ENCODE measurements at regions not wholly inside any gene's neighbourhood (a gene's known extent, or its start where the extent isn't known, plus 50 kb on each side); places are given as distances from the start of the nearest gene placed in this dataset.

DNA sequence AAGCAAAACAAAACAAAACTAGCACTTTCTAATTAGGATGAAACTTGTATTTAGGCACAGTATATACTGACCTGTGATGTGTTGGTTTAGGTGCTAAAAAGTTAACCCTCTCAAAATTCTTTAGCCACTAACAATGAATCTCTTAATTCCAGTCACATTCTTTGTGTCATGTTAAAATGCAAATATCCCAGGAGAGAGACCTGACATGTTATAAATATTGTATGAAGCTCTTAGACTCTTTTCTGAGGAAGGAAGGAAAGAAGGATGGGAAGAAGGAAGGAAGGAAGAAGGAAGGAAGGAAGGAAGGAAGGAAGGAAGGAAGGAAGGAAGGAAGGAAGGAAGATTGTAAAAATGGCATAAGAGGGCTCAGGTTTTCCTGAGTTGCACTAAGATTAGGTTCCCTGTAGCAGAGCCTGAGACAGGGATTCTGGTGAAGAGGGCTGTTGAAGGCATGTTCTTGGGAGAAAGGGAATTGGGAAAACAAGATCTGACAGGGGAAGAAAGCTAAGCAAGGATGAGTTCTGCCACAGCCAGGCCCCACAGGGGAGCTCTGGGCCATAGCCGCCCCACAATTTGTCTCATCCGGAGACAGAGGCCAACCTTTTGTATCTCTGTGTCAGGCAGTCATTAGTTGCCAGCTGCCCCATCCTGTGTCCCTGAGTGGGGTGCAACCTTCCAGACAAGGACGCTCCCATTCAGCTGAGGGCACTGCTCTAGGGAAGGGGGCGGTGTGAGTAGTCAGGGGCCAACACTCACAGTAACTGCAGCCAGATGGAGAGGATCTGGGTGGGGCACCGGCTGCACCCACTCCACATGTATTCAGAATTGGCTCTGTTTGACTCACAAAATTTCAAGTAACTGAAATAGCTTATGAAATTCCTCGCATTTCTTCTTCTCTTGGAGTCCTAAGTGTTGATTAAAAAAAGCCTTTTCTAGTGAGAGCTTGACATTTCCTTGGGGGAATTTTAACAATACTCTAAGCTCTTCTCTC is 189.3 kb upstream of the ARG1 start:
- H3K4me3 ChIP-seq (ENCODE audit: low read depth, low read length): no peak overlapping the region
- H3K9me3 ChIP-seq (ENCODE audit: severe bottlenecking): no peaks in the 10 kb centered on the region
- H3K27me3 ChIP-seq (ENCODE audit: insufficient read depth, low read depth, severe bottlenecking): no peaks in the 10 kb centered on the region
- no peak for TF ChIP-seq CTCF (IDR thresholded peaks at IDR 0.05; ENCODE audit: low read depth, low read length)
- no peak overlapping the region for H3K27ac ChIP-seq
- DNase-seq: peak; percentile 22
- H3K36me3 ChIP-seq: no peaks in the 10 kb centered on the region

DNA sequence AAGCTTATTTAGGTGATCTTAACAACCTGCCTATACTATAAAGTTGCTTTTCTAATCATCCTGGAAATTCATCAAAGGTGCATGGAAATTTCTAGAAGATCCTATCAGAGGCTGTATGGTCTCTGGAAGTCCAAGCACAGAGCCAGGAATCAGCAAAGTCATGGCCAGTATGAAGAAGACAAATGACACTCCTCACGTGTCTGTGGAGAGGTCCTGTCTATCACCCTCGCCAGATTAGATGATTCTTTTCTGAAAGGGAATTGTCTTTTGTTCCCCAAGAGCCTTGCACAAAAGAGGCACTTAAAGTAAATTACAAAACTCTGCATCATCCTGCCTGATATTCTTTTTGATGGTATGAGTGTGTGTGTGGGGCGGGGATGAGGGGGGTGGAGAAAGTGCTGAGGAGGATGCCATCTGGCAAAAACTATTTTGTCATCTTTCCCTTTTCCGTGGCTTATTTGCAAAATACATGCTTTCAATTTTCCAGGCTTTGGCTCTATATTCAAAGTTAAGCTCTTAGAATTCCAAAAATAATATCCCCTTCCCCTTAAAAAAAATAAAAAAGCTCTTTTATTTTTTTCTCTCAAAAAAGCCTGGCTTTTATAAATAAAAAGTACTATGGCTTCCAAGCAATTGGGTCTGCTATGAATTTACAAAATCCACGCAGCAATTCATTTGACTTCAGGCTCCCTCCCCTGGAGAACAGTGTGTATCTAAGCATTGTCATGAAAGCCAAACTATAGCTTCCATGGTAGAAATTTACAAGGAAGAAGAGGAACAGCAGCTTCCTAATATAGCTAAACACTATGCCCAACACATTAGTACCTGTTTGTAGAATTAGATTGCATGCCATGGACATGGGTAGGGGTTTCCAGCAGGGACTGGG is 185.2 kb upstream of the ARG1 start:
- H3K4me3 ChIP-seq (ENCODE audit: low read depth, low read length): no peak overlapping the region
- H3K9me3 ChIP-seq (ENCODE audit: severe bottlenecking): no peaks in the 10 kb centered on the region
- no peak for TF ChIP-seq CTCF (IDR thresholded peaks at IDR 0.05; ENCODE audit: low read depth, low read length)
- DNase-seq: no peak
- no peaks in the 10 kb centered on the region for H3K36me3 ChIP-seq
- no peaks in the 10 kb centered on the region for H3K27me3 ChIP-seq (ENCODE audit: insufficient read depth, low read depth, severe bottlenecking)
- H3K27ac ChIP-seq: no peak overlapping the region

DNA sequence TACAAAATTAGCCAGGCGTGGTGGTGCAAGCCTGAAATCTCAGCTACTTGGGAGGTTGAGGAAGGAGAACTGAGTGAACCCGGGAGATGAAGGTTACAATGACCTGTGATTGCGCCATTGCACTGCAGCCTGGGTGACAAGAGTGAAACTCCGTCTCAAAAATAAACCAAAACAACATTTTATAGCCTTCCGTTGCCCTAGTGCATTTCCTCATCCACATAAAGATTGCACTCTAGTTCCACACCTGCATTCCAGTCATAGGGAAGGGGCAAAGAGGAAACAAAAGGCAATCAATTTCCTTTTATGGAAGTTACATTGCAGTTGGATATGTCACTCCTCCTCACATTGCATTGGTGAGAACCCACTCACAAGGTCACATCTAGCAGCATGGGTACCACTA is 182.7 kb upstream of the ARG1 start:
- no peak overlapping the region for H3K4me3 ChIP-seq (ENCODE audit: low read depth, low read length)
- H3K36me3 ChIP-seq: no peaks in the 10 kb centered on the region
- H3K27ac ChIP-seq: no peak overlapping the region
- no peak for DNase-seq
- H3K9me3 ChIP-seq (ENCODE audit: severe bottlenecking): no peaks in the 10 kb centered on the region
- TF ChIP-seq CTCF (IDR thresholded peaks at IDR 0.05; ENCODE audit: low read depth, low read length): no peak
- H3K27me3 ChIP-seq (ENCODE audit: insufficient read depth, low read depth, severe bottlenecking): no peaks in the 10 kb centered on the region

- Histone ChIP-seq H3K27me3 (ENCODE audit: insufficient read depth, low read depth, severe bottlenecking) (no peaks in the 10 kb centered on the region), H3K27ac (no peak overlapping the region), H3K4me3 (ENCODE audit: low read depth, low read length) (no peak overlapping the region), H3K9me3 (ENCODE audit: severe bottlenecking) (no peaks in the 10 kb centered on the region), H3K36me3 (no peaks in the 10 kb centered on the region)
- no peak for TF ChIP-seq CTCF (IDR thresholded peaks at IDR 0.05; ENCODE audit: low read depth, low read length)
- DNase-seq: no peak
These were observed 181.9 kb upstream of the ARG1 start for GRCh38 chr6:131391116-131391515.

DNA sequence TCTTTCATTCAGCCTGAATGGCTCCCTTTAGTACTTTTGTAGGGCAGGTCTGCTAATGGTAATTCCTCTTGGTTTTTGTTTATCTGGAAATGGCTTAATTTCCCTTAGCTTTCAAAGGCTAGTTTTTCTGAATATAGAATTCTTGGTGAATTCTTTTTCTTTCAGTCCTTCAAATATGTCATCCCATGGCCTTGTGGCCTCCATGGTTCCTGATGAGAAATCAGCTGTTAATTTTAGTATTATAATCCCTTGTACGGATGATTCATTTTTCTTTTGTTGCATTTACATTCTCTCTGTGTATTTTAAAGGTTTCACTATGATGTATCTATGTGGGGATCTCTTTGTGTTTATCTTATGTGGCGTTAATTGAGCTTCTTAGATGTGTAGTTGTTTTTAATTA is 179.6 kb upstream of the ARG1 start:
- H3K9me3 ChIP-seq (ENCODE audit: severe bottlenecking): no peaks in the 10 kb centered on the region
- TF ChIP-seq CTCF (IDR thresholded peaks at IDR 0.05; ENCODE audit: low read depth, low read length): no peak
- no peaks in the 10 kb centered on the region for H3K27me3 ChIP-seq (ENCODE audit: insufficient read depth, low read depth, severe bottlenecking)
- H3K36me3 ChIP-seq: no peaks in the 10 kb centered on the region
- DNase-seq: no peak
- H3K27ac ChIP-seq: no peak overlapping the region
- H3K4me3 ChIP-seq (ENCODE audit: low read depth, low read length): no peak overlapping the region
